HG02981 (cell line): ENCODE measurements at regions not wholly inside any gene's neighbourhood (a gene's known extent, or its start where the extent isn't known, plus 50 kb on each side); places are given as distances from the start of the nearest gene placed in this dataset.

Experiments
- ATAC-seq: cut with Tn5 transposase; IDR thresholded peaks from one replicate; pipeline ENCODE4 v1.9.1; 2021; ENCODE audit warnings: mild to moderate bottlenecking, moderate library complexity; ENCODE audit not compliant: unreplicated experiment

DNA sequence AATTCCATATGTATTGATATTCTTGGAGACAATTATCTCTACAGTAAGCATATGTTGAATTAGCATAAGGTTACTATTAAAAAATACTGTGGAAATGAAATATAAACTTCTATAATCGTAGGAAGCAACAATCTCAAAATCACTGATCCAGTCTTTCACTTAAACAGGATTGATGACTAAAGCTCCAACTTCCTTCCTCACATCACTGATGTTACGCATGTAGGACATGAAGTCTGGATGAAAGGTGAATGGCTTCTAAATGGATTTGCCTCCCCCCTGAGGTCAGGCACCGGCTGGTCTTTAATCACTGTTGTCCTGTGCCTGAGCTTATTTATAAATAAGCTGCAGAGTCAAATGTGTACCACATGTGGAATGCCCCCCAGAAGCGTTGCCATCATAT is 157.1 kb upstream of the NFIB start:
- no peak for ATAC-seq

DNA sequence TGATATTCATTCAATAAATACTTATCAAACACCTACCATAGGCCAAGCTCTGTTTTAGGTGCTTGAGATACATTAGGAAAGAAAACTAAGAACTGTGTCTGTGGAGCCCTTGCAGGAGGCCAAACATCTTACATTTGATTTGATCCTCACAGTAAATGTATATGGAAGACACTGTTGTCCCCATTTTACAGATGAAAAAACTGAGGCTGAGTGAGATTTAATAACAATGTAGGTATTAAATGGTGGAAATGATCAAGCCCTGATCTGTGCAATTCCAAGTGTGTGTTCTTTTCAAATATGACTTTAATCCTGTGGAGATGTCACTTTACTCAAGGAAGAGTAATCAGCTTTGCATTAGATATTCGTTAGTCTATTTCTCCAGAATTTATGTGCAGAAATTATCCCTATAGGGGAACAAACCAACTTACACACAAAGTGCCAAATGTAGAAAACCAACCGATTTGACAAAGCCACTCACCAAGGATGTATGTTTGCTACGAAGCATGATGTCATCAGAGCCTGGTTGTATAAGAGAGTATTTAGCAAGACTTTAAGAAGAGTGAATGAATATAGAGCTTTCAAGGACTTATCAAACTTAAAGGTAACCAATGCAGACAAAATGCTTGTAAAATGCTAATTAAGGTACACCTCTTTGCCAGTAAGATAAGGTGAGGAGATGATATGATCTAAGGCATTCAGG is 153.9 kb upstream of the NFIB start:
- no peak for ATAC-seq

DNA sequence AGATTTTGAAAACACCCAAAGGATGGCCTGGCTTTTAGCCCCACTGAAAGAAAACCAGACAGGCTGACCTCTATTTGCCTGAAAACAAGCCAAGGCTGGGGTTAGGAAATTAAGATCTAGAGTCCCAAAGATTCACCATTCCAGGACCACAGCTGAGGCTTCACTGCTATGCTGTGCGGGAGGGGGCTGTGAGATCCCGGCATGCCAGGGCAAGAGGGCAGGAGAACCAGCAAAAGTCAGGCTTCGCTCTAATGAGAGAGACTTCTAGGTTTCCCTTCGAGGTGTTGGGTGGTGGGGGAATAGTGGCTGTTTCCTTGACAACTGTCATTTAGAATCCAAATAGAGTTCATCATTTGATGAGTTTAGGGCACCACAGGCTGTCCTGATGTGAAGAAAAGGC is 152.9 kb upstream of the NFIB start:
- no peak for ATAC-seq

DNA sequence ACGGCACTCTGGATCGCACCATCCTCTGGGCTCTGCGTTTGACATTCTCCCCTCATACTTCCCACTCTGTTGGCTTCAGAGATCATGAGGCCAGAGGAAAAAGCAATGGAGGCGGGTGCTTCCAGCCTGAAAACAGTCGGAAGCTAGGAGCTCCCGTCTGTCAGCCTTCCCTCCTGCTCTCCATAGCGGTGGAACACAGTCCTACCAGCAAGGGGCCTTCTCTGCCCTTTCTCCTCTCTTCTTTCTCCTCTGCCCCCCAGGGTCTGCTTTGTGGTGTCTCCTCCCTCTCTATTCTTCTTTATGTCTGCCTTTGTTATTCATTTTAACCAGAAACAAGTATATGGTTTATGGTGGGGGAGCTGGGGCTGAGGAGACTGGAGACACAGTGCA is 152.5 kb upstream of the NFIB start:
- ATAC-seq, result no peak

DNA sequence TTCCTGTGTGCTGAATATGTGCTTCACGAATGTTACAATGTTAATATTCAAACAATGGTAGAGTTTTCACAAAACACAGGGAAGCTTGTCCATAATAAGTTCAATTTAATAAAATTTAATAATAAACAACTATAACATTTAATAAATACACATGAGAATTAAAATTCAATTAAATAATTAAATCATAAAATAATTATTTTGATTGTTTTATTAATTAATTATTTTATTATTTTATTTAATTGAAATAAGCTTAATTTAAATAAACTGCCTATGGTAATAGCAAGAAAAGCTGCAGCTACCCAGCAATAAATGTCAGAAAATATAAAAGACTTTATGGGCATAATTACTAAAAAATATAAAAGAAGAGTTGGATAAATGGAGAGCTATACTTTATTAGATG is 149.0 kb upstream of the NFIB start:
- no peak for ATAC-seq

DNA sequence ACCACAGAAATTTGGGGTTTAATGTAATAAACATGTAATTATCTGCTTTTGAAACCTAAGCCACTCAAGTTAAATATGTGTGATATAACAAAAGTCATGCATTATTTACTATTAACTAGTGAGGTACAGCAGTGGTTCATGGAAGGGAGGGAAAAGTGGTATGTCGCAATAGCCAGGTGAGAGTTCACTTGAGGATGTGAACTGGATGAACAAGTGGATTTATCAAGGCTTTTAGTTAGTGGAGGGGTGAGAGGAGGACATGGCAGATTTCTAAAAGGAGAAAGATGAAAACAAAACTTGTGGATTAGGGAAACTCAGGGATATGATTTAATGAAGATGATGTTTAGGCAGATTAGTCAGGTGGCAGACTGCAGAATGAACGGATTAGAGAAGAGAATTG is 141.3 kb upstream of the NFIB start:
- no peak for ATAC-seq

DNA sequence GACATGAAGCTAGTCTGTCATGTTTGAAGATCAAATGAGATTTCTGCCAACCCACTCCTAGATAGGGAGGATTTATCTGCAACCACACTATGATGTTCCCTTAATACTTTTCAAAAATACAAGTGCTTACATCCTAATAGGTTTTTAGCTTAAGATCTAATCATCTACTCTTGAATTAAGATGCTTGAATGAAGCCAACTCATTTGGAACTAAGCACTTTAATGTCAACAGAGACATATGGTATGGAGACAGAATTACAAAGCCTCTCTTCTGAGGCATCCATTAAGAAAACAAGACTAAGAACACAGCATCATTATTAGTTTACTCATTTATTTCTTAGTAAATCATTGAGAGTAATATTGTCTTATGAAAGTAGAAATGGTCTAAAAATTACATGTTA is 139.3 kb upstream of the NFIB start:
- ATAC-seq, result no peak

DNA sequence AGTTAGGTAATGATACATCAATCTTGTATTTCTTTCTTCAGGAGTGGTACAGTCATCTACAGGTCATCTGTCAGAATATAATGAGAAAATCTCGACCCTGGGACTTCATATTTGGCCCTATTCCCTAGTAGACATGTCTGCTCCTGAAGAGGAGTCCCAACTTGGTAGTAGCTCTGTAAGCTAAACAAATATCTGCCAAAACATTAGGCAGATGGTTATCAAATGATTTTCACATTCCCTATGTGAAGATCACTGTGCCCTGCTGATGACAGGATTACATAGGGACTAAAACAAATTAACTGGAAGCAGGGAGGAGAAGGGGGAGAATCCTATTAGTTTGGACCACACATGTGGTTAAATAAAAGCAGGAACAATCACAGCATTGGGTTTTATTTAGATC is 138.6 kb upstream of the NFIB start:
- no peak for ATAC-seq

DNA sequence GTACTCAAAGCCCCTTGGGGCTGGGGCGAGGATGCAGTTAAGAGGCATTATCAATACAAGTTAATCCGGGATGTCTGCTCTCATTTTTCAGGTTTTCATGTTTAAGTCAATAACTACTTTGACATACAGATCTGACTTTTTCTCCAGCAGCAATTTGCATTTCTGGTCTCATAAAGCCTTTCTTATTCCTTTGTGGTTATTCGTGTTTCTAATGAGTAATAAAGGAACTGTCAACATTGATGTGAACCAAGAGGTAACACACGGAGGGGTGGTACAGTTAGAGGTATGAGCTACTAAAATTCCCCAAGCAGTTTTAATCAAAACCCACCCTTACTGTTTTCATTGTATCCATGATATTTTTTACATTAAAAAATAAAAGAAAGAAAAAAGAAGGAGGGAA is 138.0 kb upstream of the NFIB start:
- ATAC-seq, result peak; percentile 93

DNA sequence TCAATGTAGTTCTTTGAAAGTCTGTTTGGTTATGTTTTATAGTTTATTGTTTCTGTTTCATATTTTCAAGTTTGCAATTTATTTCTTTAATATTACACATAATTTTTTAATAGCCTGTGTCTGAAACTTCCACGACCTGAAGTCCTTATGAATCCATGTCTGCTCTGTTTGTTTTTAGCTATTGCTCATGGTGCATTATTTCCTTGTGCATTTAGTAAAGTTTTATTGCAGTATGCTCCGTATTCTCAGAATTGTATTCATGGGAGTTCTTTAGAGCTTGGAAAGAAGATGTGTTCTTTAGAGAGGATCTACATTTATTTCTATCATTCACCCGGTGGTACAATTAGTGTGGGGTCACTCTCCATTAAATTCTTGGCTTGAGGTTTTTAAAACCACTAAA is 133.2 kb upstream of the NFIB start:
- no peak for ATAC-seq

DNA sequence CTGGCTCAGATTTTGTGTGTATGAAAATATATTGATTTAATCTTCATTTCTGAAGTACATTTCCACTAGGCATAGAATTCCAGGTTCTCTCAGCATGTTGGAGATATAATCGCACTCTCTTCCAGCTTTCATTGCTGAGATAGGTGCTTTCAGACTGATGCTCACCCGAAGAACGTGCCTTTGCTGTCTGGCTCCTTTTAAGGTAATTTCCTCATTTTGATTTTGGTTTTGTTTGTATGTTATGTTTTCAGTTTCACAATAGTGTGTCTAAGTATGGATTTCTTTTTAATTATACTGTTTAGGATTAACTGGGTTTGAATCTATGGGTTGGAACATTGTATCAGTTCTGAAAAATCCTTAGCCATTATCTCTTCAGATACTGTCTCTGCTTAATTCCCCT is 132.0 kb upstream of the NFIB start:
- no peak for ATAC-seq

DNA sequence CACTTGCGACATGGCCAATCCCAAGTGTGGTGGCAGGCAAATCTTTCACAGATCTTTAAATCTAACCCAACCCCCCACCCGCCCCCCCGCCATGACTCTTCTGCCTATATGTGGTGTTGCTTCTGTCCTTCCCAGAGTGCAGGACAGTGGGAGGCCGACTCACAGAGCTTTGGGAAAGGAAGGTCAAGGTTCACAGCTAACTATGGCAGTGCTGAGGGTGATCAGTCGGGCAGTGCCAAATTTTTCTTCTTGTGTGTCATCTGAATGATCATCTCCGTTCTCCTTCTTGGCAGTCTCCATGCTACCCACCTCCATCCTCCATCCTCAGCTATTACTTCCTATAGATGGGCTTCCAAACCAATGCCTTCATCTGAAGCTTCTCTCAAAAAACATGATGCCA is 129.0 kb upstream of the NFIB start:
- no peak for ATAC-seq

DNA sequence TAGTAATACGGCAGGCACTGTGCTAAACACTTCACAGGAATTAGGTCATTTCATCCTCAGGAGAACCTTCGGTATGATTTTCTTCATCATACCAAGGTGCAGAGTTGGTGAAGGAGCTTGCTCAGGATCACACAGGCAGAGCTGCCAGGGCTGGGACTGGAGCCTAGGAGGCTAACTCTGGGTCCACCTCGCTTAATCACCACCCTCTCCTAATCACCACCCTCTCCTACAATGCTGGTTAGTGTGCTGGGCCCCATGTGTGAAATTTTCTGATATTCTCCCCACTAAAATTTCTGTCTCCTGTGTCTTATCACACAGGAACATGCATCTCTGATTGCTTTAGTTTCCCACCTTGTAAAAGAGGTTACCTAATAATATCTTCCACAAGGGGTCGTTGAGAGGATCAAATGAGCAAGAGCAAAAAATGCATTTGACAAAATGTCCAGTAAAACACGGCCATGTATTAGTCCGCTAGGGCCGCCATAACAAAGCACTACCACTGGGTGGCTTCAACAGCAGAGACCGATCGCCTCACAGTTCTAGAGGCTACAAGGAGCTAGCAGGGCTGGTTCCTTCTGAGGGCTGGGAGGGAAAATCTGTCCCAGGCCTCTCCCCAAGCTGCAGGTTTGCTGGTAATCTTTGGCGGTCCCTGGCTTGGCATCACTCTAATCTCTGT is 128.2 kb upstream of the NFIB start:
- peak; percentile 48 for ATAC-seq

DNA sequence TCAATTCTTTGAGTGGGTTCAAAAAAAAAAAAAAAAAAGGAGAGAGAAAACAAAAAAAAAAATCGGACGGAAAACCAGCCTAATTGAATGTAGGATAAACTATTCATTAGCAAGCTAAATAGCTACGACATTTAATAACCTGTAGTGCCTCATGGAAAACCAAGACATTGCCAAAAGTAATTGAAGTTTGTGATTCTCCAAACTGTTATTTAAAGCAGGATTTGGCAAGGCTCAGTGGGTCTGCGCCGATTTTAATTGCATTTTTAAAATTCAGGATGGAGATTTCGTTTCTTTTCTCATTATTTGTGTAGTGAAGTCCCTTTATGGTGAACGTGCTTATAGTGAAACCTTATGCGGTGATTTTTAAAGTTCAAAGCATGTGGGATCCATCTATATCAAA is 127.2 kb upstream of the NFIB start:
- ATAC-seq, result no peak

DNA sequence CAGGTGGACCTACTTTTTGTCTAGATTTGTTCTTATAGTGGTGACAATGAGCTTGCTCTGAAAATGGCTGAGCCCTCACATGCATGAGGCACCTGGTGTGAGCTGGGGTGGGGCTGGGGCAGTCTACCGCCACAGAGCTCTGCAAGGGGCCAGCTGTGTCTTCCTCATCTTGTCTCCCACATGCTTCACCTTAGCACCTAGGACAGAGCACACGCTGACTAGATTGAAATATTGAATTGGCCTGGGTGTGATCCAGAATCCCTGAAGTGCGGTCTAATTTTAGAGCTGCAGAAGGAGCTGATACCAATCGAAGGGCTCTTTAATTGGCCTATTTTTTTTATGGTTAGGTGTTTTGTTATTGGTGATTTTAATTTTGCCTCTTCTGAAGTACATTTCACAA is 126.1 kb upstream of the NFIB start:
- no peak for ATAC-seq

DNA sequence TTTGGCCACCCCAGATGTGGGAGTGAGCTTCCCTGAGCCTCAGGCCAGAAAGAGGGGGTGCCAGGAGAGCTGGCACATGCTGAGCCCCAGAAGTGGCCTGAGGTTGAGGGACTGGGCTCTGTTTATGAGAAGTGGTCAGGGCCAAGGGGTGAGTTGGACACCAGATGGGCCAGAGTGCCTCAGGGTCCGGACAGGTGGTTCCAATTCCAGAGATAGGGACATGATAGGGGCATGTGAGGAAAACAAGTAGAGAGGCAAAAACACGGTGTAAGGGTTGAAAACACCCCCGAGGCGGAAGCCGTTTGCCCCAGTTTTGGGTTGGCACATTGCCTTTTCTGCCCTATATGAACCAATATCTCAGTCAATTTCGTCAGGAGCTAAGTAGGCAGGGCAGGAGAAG is 125.6 kb upstream of the NFIB start:
- no peak for ATAC-seq

DNA sequence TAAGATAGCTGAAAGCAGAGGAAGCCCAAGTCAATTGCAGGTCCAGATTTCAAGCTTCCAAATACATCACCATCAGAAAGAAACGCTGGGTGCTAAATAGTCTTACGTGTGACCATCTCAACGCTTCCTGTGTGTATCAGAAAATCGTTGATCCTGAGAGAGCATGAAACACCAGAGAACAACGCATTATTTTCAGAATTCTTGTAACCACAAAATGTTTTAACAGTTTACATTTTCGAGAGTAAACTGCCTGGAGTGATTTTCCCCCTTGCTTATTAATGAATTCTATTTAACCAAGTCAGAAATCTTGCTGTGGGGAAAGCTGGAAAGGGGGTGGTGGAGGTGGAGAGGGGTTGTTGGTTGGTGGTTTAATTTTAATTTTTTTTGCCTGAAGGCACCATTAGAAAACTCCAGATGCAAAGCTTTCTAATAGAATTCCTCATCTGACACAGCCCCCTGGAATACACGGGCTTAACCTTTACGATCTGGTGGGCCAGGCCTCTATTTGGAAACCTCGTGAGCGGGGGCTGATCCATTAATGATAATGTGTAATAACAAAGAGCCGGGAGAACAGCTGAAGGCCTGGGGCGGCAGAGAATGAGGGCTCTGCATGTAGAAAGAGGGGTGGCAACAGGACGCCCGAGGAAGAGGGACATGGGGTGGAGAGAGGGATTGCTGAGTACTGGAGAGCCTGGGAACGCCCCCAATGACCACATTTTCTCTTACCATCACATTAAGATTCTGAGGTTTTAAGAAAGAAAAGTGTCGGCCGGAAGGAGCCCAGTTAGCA is 124.5 kb upstream of the NFIB start:
- no peak for ATAC-seq

DNA sequence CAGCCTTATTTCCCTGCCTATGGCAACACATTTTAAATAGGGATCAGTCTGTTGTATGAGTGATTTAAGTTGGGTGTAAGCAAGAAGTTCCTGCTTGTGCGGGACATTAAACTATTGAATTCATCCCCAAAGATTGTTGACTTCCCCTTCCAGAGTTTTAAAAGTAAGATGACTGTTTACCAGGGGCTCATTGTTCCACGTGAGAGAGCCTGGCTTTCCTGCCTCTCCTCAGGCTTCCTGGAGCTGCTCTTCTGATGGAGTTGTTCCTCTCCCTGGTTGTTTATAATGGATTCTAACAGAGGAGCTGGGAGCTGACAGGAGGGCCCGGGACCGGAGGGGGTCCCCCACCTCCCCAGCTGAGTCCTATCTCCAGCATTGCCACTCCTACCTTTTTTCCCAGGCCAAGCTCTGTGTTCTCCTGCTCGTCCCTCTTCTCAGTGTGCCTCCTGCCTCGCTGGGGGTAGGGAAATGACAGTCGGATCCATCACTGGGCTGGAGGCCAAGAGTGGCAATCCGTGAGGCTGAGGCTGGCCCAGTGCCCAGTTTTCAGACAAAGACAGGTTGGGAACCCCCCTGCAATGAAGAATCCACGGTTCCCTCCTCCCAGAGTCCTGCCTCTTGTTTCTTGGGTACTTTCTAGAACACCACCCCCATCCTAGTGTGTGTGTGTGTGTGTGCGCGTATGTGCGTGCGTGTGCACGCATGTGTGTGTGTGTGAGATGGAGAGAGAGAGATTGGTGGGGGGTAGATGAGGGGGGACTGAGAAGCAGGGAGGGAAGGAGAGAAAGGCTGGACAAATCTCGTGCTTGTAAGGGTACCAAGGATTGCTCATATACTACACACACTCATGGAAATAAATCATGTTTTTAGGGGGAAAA is 123.7 kb upstream of the NFIB start:
- ATAC-seq, result no peak

DNA sequence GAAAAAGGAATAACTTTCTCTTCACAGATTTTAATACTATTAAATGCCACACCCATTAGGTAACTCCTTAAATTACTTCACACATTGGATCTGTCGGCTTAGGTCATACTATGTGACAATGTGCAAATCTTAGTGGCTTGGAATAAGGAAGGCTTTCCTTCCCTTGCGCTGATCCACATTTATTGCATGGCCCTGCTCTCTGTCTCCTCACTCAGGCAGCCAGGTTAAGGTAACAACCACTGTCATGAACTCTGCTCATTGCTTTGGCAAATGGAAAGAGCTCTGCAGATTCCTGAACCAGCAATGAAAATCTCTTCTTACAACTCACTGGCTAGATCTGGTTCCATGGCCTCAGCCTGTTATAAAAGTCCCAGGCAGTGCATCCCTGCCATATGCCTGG is 121.9 kb upstream of the NFIB start:
- no peak for ATAC-seq

DNA sequence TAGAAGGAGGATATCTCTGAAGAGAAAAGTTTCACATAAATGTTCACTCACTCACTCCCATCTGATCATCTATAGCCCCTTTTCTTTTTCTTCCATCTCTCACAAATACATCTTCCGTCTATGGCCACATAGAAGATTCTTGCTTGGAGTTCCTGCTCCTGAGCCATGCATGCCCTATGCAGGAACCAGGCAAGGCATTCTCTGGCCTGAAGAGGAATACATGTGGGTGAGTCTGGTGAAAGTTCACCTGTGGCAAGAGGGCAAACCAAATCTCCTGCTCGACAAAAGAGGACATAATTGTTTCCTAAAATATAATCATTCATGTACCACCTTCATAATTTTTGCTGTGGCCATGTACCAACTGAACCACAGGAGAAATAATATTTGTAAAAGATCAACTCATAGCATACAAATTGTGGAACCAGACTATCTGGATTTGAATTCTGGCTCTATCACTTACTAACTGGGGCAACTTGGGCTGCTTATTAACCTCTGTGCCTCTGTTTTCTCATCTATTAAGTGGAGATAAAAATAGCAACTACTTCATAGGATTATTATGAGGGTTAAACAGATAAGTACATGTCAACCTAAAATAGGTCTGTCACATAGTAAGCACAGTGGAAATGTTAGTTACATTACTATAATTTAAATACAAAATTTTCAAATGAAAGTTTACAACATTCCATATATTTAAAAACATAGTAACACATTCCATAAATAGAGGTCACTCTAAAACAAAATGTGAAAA is 121.2 kb upstream of the NFIB start:
- ATAC-seq, result no peak

DNA sequence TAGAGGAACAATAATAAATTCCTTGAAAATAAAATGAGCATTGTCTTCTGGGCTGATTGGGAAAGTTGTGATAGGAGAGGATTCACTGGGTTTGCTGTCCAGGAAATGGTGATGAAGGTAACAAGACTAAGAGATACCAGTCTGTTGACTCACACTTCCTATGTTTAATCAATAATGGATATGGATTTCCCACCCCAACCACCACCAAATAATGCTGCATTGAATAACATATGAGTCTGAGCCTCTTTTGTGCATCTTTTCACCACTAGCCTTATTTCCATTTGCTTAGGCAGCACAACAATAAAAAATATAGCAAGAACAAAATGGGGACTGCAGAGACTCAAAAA is 120.2 kb upstream of the NFIB start:
- no peak for ATAC-seq
